ENCODE measurements at regions not wholly inside any gene's neighbourhood (a gene's known extent, or its start where the extent isn't known, plus 50 kb on each side); places are given as distances from the start of the nearest gene placed in this dataset.

- TF ChIP-seq, protein P1, sequence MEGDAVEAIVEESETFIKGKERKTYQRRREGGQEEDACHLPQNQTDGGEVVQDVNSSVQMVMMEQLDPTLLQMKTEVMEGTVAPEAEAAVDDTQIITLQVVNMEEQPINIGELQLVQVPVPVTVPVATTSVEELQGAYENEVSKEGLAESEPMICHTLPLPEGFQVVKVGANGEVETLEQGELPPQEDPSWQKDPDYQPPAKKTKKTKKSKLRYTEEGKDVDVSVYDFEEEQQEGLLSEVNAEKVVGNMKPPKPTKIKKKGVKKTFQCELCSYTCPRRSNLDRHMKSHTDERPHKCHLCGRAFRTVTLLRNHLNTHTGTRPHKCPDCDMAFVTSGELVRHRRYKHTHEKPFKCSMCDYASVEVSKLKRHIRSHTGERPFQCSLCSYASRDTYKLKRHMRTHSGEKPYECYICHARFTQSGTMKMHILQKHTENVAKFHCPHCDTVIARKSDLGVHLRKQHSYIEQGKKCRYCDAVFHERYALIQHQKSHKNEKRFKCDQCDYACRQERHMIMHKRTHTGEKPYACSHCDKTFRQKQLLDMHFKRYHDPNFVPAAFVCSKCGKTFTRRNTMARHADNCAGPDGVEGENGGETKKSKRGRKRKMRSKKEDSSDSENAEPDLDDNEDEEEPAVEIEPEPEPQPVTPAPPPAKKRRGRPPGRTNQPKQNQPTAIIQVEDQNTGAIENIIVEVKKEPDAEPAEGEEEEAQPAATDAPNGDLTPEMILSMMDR (IDR thresholded peaks at IDR 0.05; ENCODE audit: low read length, missing control alignments) = no peak
- no peak for DNase-seq (ENCODE audit: low read depth)
- no peak overlapping the region for H3K4me3 ChIP-seq (replicated peaks; ENCODE audit: low read depth, low read length)
Observed at GRCh38 chr15:72919936-72920465, 132.3 kb upstream of the NEO1 start.

GRCh38 chr15:72916897-72917296, 133.3 kb upstream of the ADPGK start:
- DNase-seq (ENCODE audit: low read depth) = no peak
- no peak overlapping the region for H3K4me3 ChIP-seq (replicated peaks; ENCODE audit: low read depth, low read length)
- TF ChIP-seq, protein P1 (IDR thresholded peaks at IDR 0.05; ENCODE audit: low read length, missing control alignments) = no peak

DNA sequence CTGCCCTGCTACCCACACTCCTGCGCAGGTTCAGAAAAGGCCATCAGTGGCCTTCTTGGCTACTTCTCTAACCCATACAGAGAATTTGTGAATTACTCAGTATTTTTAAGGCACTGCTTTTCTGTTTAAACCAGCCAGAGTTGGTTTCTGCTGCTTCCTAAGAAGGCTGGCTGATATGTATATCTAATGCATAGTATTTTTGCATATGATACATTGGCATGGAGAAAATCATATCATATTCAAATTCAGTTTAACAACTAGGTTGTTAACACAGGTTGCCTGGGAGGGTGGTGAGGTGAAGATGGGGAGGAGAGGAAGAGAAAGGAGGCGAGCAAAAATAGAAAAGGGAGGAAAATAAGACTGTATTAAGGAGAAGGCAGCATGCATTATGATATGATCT, 132.8 kb upstream of the ADPGK start:
- TF ChIP-seq, protein P1 (IDR thresholded peaks at IDR 0.05; ENCODE audit: low read length, missing control alignments) = no peak
- no peak overlapping the region for H3K4me3 ChIP-seq (replicated peaks; ENCODE audit: low read depth, low read length)
- DNase-seq (ENCODE audit: low read depth) = no peak

- no peak overlapping the region for H3K4me3 ChIP-seq (replicated peaks; ENCODE audit: low read depth, low read length)
- no peak for DNase-seq (ENCODE audit: low read depth)
- TF ChIP-seq, protein P1 (IDR thresholded peaks at IDR 0.05; ENCODE audit: low read length, missing control alignments) = no peak
Observed at GRCh38 chr15:72915843-72916242, 132.3 kb upstream of the ADPGK start.

DNA sequence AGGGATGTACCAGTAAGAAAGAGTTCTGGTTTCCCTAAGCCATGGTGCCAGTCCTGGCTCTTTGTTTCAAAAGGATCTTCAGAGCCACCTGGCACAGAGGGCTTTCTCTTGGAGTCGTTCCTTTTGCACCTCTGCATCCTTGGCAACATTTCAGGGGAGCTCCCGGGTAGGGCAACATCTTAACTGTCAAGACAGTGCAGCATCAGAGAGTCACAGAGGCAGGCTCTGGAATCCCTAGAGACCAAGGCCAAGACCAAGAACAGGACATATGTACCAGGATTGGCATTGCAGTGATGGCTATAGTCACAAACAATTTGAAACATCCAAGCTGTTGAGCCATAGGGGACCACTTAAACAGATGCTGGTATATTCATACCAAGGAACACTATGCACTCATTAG, 129.4 kb upstream of the ADPGK start:
- H3K4me3 ChIP-seq (replicated peaks; ENCODE audit: low read depth, low read length) = no peak overlapping the region
- no peak for DNase-seq (ENCODE audit: low read depth)
- TF ChIP-seq, protein P1 (IDR thresholded peaks at IDR 0.05; ENCODE audit: low read length, missing control alignments) = no peak

- H3K4me3 ChIP-seq (replicated peaks; ENCODE audit: low read depth, low read length) = no peak overlapping the region
- DNase-seq (ENCODE audit: low read depth) = no peak
- TF ChIP-seq, protein P1 (IDR thresholded peaks at IDR 0.05; ENCODE audit: low read length, missing control alignments) = no peak
Observed at GRCh38 chr15:72912121-72912520, 128.6 kb upstream of the ADPGK start.

DNA sequence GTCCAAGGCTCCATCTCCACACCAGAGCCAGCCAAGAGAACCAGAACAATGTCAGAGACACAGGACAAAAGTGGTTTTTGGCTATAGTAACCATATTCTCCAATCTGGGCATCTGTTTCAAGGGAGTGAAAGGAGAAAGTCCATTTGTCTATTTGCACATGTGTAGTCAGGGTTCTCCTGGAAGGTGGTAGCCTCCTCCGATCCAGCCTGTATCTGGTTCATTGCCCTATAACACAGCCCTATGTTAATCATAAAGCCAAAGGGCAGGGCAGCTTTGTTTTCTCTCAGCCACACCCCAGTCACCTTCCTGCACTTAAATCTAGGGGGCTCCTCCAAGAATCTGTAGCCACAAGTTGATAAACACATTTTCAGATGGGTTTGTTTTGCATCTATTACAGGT, 128.1 kb upstream of the ADPGK start:
- DNase-seq (ENCODE audit: low read depth) = no peak
- TF ChIP-seq, protein P1 (IDR thresholded peaks at IDR 0.05; ENCODE audit: low read length, missing control alignments) = no peak
- no peak overlapping the region for H3K4me3 ChIP-seq (replicated peaks; ENCODE audit: low read depth, low read length)
